Hematopoietic multipotent progenitor cell treated with erythropoietin and hydrocortisone succinate and interleukin-3 and kit ligand, for 4 days (in vitro differentiated cells): ENCODE measurements at regions not wholly inside any gene's neighbourhood (a gene's known extent, or its start where the extent isn't known, plus 50 kb on each side); places are given as distances from the start of the nearest gene placed in this dataset.
A peak's percentile ranks its signal among the peaks of the same experiment; 100 is the strongest.

Experiments used
- DNase-seq: peaks from one replicate; pipeline ENCODE4 v3.0.0-alpha.2; 2015

GRCh38 chr2:236501531-236501930 lies 68.1 kb upstream of the ACKR3 start:
- no peak for DNase-seq

GRCh38 chr2:236503100-236503499 lies 66.5 kb upstream of the ACKR3 start:
- DNase-seq, result no peak

- DNase-seq, result no peak
Measured at GRCh38 chr2:236503583-236503982, 66.0 kb upstream of the ACKR3 start.

DNA sequence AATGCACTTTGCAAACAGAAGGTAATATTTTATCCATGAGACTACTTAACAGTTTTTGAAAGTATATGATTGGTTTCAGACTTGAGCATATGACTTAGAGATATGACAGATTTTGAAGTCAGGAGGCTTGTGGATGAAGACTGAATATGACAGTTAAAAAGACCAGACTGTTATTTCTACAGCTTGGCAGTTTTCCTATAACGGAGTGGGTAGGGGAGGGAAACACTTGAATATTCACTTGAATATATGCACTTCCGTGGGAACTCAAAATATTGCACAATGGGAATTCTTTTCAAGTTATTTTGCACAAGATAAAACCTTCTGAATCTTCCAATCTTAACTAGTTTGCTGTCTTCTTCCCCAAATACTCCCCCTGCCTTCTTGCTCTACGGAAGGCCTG lies 64.6 kb upstream of the ACKR3 start:
- no peak for DNase-seq

GRCh38 chr2:236505648-236506047 lies 64.0 kb upstream of the ACKR3 start:
- DNase-seq, result no peak

DNA sequence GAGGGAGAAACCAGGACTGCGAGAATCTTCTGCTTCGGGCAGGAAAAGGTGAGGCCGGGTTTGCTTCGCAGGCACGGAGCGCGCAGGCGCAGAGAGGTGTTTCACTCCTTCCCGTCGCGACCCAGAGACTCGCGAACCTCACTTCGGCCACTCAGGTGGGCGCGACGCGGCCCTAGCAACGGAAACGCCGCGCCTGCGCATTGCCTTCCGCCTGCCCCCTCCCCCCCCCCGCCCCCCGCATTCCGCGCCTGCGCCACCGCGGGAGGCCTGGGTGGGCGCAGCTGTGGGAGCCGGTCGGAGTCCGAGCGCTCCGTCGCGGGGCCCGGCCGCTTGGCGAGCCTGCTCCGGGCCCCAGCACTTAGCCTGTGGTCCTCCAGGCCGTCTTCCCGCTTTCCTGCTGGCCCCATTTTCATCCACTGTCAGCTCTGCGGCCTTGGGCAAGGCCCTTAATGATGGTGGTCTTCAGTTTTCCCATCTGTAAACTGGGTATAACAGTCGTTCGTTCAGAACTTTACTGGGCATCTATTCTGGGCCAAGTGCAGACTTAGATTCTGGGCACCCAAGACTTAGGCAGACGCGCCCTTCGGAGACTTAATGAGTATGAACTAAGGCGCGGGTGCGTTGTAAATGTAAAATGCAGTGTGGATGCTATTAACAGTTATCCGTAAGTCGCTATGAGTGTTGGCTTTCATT lies 62.1 kb upstream of the ACKR3 start:
- DNase-seq, result peak; percentile 51

GRCh38 chr2:236508466-236508865 lies 61.2 kb upstream of the ACKR3 start:
- DNase-seq, result no peak

GRCh38 chr2:236510034-236510433 lies 59.6 kb upstream of the ACKR3 start:
- DNase-seq, result no peak

GRCh38 chr2:236511266-236511665 lies 58.4 kb upstream of the ACKR3 start:
- no peak for DNase-seq

GRCh38 chr2:236512267-236512666 lies 57.4 kb upstream of the ACKR3 start:
- no peak for DNase-seq

GRCh38 chr2:236512902-236513435 lies 56.7 kb upstream of the ACKR3 start:
- DNase-seq, result peak; percentile 74

DNA sequence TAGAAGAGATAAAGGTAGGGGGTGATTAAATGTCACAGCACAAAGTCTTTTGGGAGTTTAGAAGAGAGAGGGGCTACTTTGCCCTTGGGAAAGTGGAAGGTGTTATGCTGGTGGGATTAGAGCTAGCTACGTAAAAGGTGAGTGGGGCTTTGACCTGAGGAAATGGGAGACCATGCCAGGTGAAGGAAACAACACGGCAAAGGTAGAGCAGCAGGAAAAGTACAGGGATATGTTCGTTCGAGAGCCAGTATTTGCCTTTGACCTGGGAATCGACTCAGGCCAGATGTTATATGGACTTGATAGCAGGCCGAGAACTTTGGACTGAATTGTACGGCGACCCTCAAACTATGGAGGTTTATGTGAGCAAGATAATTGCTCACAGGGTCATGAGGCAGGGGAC lies 55.7 kb upstream of the ACKR3 start:
- DNase-seq, result no peak

DNA sequence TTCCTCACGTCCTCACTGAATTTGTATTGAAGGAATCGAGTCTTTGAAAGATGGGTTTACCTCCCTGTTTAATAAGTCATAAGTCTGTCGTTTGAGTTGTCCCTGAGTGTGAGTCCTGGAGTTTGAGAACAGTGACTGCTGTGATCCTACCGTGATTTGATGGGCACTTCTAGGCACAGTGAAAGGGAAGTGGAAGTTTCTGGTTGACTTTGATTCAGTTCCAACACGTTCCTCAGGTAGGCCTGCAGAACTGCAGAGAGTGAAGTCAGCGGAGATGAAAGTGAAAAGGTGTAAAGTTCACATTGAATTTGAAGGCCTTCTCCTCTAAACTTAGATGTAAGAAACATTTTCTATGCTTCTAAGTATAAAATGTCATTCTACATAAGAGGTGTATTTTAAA lies 52.9 kb upstream of the ACKR3 start:
- no peak for DNase-seq

- no peak for DNase-seq
Measured at GRCh38 chr2:236517251-236518031, 52.2 kb upstream of the ACKR3 start.
